PC-3 (cell line): ENCODE measurements at regions not wholly inside any gene's neighbourhood (a gene's known extent, or its start where the extent isn't known, plus 50 kb on each side); places are given as distances from the start of the nearest gene placed in this dataset.

Experiments
- ATAC-seq: fragments of 200-7000 bp; cut with Tn5 transposase; 2 replicates; pipeline ENCODE4 v1.9.1; 2020; ENCODE audit warnings: mild to moderate bottlenecking, moderate library complexity
- BruUV-seq: library from RNA; stranded (reverse); fragments of 400-500 nt; replicated peaks from 2 replicates; lab custom pipeline; 2021; lab: Mats Ljungman, UMichigan
- CTCF ChIA-PET: fragments of 300-600 bp; sonication (Branson Sonifier 250); formaldehyde crosslinking; loops from one replicate; lab custom pipeline; 2022; ENCODE audit warnings: antibody characterized with exemption; lab: Charles Lee
- POLR2A ChIA-PET: fragments of 300-600 bp; sonication (Branson Sonifier 250); formaldehyde crosslinking; loops from one replicate; lab custom pipeline; 2022; ENCODE audit warnings: antibody characterized with exemption; ENCODE audit not compliant: unreplicated experiment; lab: Charles Lee
- DNase-seq: peaks from one replicate; pipeline ENCODE4 v3.0.0-alpha.2; 2015
- H2AFZ ChIP-seq: fragments of 300-600 bp; sonication (generic); 2 replicates; pipeline ENCODE4 v1.6.0; 2016; ENCODE audit warnings: antibody characterized with exemption, low read length
- H3F3A ChIP-seq: fragments of 300-600 bp; sonication (generic); one replicate; pipeline ENCODE4 v1.6.0; 2017; ENCODE audit warnings: antibody characterized with exemption, low read length, control low read depth, mild to moderate bottlenecking; ENCODE audit not compliant: unreplicated experiment
- H3K27ac ChIP-seq: fragments of 300-600 bp; sonication (generic); 2 replicates; pipeline ENCODE4 v1.5.1; 2016; ENCODE audit warnings: mild to moderate bottlenecking, low read length
- H3K27me3 ChIP-seq: fragments of 300-600 bp; sonication (generic); 2 replicates; pipeline ENCODE4 v1.6.1; 2016; ENCODE audit warnings: low read length, mixed read lengths
- H3K36me3 ChIP-seq: fragments of 300-600 bp; sonication (generic); 2 replicates; pipeline ENCODE4 v1.6.1; 2016; ENCODE audit warnings: low read depth, mixed run types, low read length, mixed read lengths
- H3K4me1 ChIP-seq: fragments of 300-600 bp; sonication (generic); 2 replicates; pipeline ENCODE4 v1.5.1; 2016; ENCODE audit warnings: low read length; ENCODE audit not compliant: insufficient read depth
- H3K4me2 ChIP-seq: fragments of 300-600 bp; sonication (generic); 2 replicates; pipeline ENCODE4 v1.6.0; 2016; ENCODE audit warnings: low read length
- H3K4me3 ChIP-seq: fragments of 300-600 bp; sonication (generic); 2 replicates; pipeline ENCODE4 v1.5.1; 2016; ENCODE audit warnings: mild to moderate bottlenecking, low read length, mixed read lengths
- H3K79me2 ChIP-seq: fragments of 300-600 bp; sonication (generic); 2 replicates; pipeline ENCODE4 v1.6.1; 2017; ENCODE audit warnings: low read length, mixed read lengths
- H3K9ac ChIP-seq: fragments of 300-600 bp; sonication (generic); 2 replicates; pipeline ENCODE4 v1.6.0; 2016; ENCODE audit warnings: mild to moderate bottlenecking, low read length
- H3K9me2 ChIP-seq: fragments of 300-600 bp; sonication (generic); replicated peaks from 2 replicates; pipeline ENCODE4 v1.6.1; 2016; ENCODE audit warnings: mixed run types, low read length, mixed read lengths
- H3K9me3 ChIP-seq: fragments of 300-600 bp; sonication (generic); 2 replicates; pipeline ENCODE4 v1.6.1; 2016; ENCODE audit warnings: low read length, mixed read lengths
- H4K20me1 ChIP-seq: fragments of 300-600 bp; sonication (generic); 2 replicates; pipeline ENCODE4 v1.6.1; 2016; ENCODE audit warnings: low read length, mixed read lengths
- EZH2 ChIP-seq: fragments of 300-600 bp; sonication (generic); IDR thresholded peaks from one replicate; pipeline ENCODE4 v1.6.1; 2017; ENCODE audit warnings: antibody characterized with exemption, mild to moderate bottlenecking, low read length; ENCODE audit not compliant: unreplicated experiment
- EZH2phosphoT487 ChIP-seq: fragments of 300-600 bp; sonication (generic); IDR thresholded peaks from 2 replicates; pipeline ENCODE4 v1.6.1; 2018; ENCODE audit warnings: mild to moderate bottlenecking, antibody characterized with exemption, low read length, borderline replicate concordance
- intact Hi-C: fragments of 100-400 bp; cut with micrococcal nuclease; formaldehyde crosslinking; loops from 2 replicates; pipeline ENCODE4 v1.9.0; 2023
- TF ChIP-seq, protein P1 (sequence below): fragments of 300-600 bp; sonication (generic); conservative IDR thresholded peaks from 2 replicates; pipeline ENCODE4 v1.5.1; 2017; ENCODE audit warnings: antibody characterized with exemption, low read depth, mild to moderate bottlenecking, low read length

DNA sequence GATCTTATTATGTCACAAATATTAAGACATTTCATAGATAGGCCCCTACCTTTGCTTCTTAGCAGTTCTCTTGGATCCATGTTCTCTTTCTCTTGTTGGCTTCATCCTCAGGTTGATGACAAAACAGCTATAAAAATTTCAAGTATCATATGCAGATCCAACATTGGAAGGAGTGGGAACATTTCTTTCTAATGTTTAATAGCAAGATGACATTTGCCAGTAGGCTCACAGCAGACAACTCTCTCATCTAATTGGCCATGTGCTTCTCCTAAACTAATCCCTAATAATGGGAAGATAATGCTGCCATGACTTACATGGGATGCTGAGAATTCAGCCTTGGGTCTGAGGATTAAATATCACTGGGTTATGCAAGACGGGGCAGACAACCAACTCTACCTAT, 485.5 kb upstream of the SEMA6A start:
- POLR2A ChIA-PET = no interaction called here

DNA sequence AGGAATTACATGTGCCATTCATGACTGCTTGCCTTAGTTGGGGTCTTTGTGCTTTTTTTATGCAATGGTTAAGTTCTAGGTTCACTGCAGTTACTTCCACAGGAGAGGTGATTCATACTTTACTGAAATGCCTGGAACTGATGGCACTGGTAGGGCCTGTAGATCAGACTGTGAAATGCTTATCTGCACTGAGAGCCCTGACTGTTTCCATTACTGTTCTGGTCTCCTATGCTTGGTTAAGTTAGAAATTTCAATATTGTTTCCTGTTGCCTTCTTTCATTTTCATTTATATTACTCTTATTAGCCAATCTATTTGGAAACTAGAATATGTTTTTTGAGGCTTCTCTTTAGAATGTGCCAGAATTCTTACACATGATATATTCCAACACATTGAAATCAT, 484.1 kb upstream of the SEMA6A start:
- TF ChIP-seq EZH2 (no peak), EZH2phosphoT487 (no peak)
- TF ChIP-seq, protein P1, sequence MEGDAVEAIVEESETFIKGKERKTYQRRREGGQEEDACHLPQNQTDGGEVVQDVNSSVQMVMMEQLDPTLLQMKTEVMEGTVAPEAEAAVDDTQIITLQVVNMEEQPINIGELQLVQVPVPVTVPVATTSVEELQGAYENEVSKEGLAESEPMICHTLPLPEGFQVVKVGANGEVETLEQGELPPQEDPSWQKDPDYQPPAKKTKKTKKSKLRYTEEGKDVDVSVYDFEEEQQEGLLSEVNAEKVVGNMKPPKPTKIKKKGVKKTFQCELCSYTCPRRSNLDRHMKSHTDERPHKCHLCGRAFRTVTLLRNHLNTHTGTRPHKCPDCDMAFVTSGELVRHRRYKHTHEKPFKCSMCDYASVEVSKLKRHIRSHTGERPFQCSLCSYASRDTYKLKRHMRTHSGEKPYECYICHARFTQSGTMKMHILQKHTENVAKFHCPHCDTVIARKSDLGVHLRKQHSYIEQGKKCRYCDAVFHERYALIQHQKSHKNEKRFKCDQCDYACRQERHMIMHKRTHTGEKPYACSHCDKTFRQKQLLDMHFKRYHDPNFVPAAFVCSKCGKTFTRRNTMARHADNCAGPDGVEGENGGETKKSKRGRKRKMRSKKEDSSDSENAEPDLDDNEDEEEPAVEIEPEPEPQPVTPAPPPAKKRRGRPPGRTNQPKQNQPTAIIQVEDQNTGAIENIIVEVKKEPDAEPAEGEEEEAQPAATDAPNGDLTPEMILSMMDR = no peak
- no TSS peak for BruUV-seq
- Histone ChIP-seq H3K9me3 (no peaks in the 10 kb centered on the region), H3K79me2 (no peaks in the 10 kb centered on the region), H3K9ac (no peak overlapping the region), H2AFZ (no peak overlapping the region), H3K4me1 (no peaks in the 10 kb centered on the region), H3F3A (no peaks in the 10 kb centered on the region), H3K27me3 (no peaks in the 10 kb centered on the region), H3K9me2 (no peaks in the 10 kb centered on the region), H3K4me2 (no peak overlapping the region), H3K4me3 (no peak overlapping the region), H3K27ac (no peak overlapping the region), H4K20me1 (no peaks in the 10 kb centered on the region), H3K36me3 (no peaks in the 10 kb centered on the region)
- DNase-seq (no peak), ATAC-seq (no peak)
- ChIA-PET POLR2A (no interaction called here), CTCF (no interaction called here)
- intact Hi-C loops = no loop called here

More for the DNA sequence above, 485.5 kb upstream of the SEMA6A start:
- H4K20me1 ChIP-seq = no peaks in the 10 kb centered on the region
- no peak overlapping the region for H3K4me3 ChIP-seq
- H3K9me3 ChIP-seq = no peaks in the 10 kb centered on the region
- ATAC-seq (no peak), DNase-seq (no peak)
- no peak overlapping the region for H2AFZ ChIP-seq
- no peaks in the 10 kb centered on the region for H3K27me3 ChIP-seq
- no TSS peak for BruUV-seq
- TF ChIP-seq EZH2 (no peak), EZH2phosphoT487 (no peak)
- TF ChIP-seq, protein P1 = no peak
- intact Hi-C loops = no loop called here
- H3K4me1 ChIP-seq = no peaks in the 10 kb centered on the region
- CTCF ChIA-PET = no interaction called here
- no peak overlapping the region for H3K4me2 ChIP-seq
- H3K9me2 ChIP-seq = no peaks in the 10 kb centered on the region
- no peak overlapping the region for H3K9ac ChIP-seq
- no peak overlapping the region for H3K27ac ChIP-seq
- no peaks in the 10 kb centered on the region for H3K79me2 ChIP-seq
- H3F3A ChIP-seq = no peaks in the 10 kb centered on the region
- H3K36me3 ChIP-seq = no peaks in the 10 kb centered on the region

DNA sequence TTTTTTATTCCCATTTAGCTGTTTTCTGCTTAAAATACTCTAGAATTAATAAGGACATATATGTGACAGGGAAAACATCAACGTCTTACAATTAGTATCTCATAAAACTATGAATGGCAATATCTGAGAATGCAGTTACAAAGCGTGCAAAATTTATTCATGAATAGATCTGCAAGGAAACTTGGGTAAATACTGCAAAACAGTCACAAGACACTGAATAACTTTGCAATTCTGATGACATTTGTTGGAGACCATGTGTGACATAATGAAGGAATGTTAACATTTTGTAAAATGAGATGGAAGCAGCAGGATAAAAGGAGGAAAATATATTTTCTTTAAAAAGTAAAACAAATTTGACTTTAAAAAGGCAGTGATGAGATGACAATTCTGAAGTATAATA, 480.9 kb upstream of the SEMA6A start:
- Histone ChIP-seq H3K4me3 (no peak overlapping the region), H2AFZ (no peak overlapping the region), H4K20me1 (no peaks in the 10 kb centered on the region), H3K9me3 (no peaks in the 10 kb centered on the region), H3F3A (no peaks in the 10 kb centered on the region), H3K9me2 (no peaks in the 10 kb centered on the region), H3K4me2 (no peak overlapping the region), H3K36me3 (no peaks in the 10 kb centered on the region), H3K27ac (no peak overlapping the region), H3K4me1 (no peaks in the 10 kb centered on the region), H3K27me3 (no peaks in the 10 kb centered on the region), H3K9ac (no peak overlapping the region), H3K79me2 (no peaks in the 10 kb centered on the region)
- no peak for DNase-seq
- TF ChIP-seq EZH2phosphoT487 (no peak), EZH2 (no peak)
- TF ChIP-seq, protein P1 = no peak
- no peak for ATAC-seq
- ChIA-PET CTCF (no interaction called here), POLR2A (no interaction called here)
- intact Hi-C loops = no loop called here
- BruUV-seq = no TSS peak
